ENCODE measurements at regions not wholly inside any gene's neighbourhood (a gene's known extent, or its start where the extent isn't known, plus 50 kb on each side); places are given as distances from the start of the nearest gene placed in this dataset.
"Not testable (repeated sequence)": the region's sequence is repeated elsewhere in the genome, so short reads cannot be mapped to it uniquely, and the experiment has no call there.

- peak; percentile 75 for DNase-seq
Measured at GRCh38 chr6:48986845-48987244, 476.2 kb downstream of the MMUT start.

- DNase-seq, result no peak
Measured at GRCh38 chr6:48986105-48986504, 476.9 kb downstream of the MMUT start.

- no peak for DNase-seq
Measured at GRCh38 chr6:48985025-48985424, 478.0 kb downstream of the MMUT start.

- DNase-seq, result not testable (repeated sequence)
Measured at GRCh38 chr6:48983968-48984367, 479.1 kb downstream of the MMUT start.

- DNase-seq, result no peak
Measured at GRCh38 chr6:48983377-48983776, 479.7 kb downstream of the MMUT start.

GRCh38 chr6:48979806-48980205, 483.2 kb downstream of the MMUT start:
- DNase-seq, result no peak

GRCh38 chr6:48979085-48979484, 484.0 kb downstream of the MMUT start:
- DNase-seq, result no peak

GRCh38 chr6:48978016-48978415, 485.0 kb downstream of the MMUT start:
- no peak for DNase-seq

- no peak for DNase-seq
Measured at GRCh38 chr6:48977573-48977972, 485.5 kb downstream of the MMUT start.

GRCh38 chr6:48973491-48973890, 489.6 kb downstream of the MMUT start:
- no peak for DNase-seq

- DNase-seq, result peak; percentile 10
Measured at GRCh38 chr6:48961781-48962415, 501.2 kb downstream of the MMUT start.

- DNase-seq, result no peak
Measured at GRCh38 chr6:48959251-48960060, 503.6 kb downstream of the MMUT start.

GRCh38 chr6:48957781-48958180, 505.3 kb downstream of the MMUT start:
- no peak for DNase-seq

- DNase-seq, result no peak
Measured at GRCh38 chr6:48951917-48952316, 511.1 kb downstream of the MMUT start.

- peak; percentile 65 for DNase-seq
Measured at GRCh38 chr6:48944276-48944675, 518.8 kb downstream of the MMUT start.

GRCh38 chr6:48933136-48933535, 529.9 kb downstream of the MMUT start:
- no peak for DNase-seq

GRCh38 chr6:48928937-48929336, 534.1 kb downstream of the MMUT start:
- DNase-seq, result no peak

GRCh38 chr6:48922837-48923236, 540.2 kb downstream of the MMUT start:
- no peak for DNase-seq

GRCh38 chr6:48919555-48919954, 543.5 kb downstream of the MMUT start:
- no peak for DNase-seq

- peak; percentile 1 for DNase-seq
Measured at GRCh38 chr6:48917233-48917632, 545.8 kb downstream of the MMUT start.

- DNase-seq, result peak; percentile 69
Measured at GRCh38 chr6:48916607-48917006, 546.4 kb downstream of the MMUT start.

GRCh38 chr6:48915591-48915990, 547.5 kb downstream of the MMUT start:
- no peak for DNase-seq

- no peak for DNase-seq
Measured at GRCh38 chr6:48912503-48912902, 550.5 kb downstream of the MMUT start.

GRCh38 chr6:48904809-48905208, 558.2 kb downstream of the MMUT start:
- DNase-seq, result no peak

GRCh38 chr6:48894469-48894868, 568.6 kb downstream of the MMUT start:
- DNase-seq, result no peak

All from DMS153 (cell line).